ENCODE measurements at regions not wholly inside any gene's neighbourhood (a gene's known extent, or its start where the extent isn't known, plus 50 kb on each side); places are given as distances from the start of the nearest gene placed in this dataset. TPM values are rescaled to one million over a fixed set of nuclear protein-coding genes. Genes with fewer than 3 reads are reported as not detected.

- DNase-seq (ENCODE audit: low read depth in 2 of 3, low spot score in 2 of 3): no peak
Measured at GRCh38 chr6:62345962-62346689, 60.1 kb upstream of the KHDRBS2 start.

DNA sequence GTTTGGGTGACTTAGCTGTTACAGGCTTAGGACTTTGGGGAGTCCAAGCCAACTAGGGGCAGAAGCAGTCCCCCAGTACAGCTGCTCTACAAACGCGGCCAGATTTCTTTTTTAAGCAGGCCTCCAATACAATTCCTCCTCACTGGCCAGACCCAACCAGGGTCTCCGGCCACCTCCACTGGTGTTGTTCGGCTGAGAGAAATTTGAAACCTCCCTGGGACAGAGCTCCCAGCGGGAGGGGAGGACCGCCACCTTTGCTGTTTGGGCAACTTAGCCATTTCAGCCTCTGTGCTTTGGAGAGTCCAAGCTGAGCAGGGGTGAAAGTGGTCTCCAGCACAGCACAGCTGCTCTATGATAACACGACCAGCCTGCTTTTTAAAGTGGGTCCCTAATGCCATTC, 59.4 kb upstream of the KHDRBS2 start:
- no peak for DNase-seq (ENCODE audit: low read depth in 2 of 3, low spot score in 2 of 3)

- no peak for DNase-seq (ENCODE audit: low read depth in 2 of 3, low spot score in 2 of 3)
Measured at GRCh38 chr6:62344850-62345249, 58.8 kb upstream of the KHDRBS2 start.

- no peak for DNase-seq (ENCODE audit: low read depth in 2 of 3, low spot score in 2 of 3)
Measured at GRCh38 chr6:62338477-62338876, 52.5 kb upstream of the KHDRBS2 start.

Small RNAs in the stretch of these regions (small RNA-seq; reads per million reads assigned to genes)
- not detected for gene AL355375.2

Data from hematopoietic multipotent progenitor cell (in vitro differentiated cells).